ENCODE measurements at regions not wholly inside any gene's neighbourhood (a gene's known extent, or its start where the extent isn't known, plus 50 kb on each side); places are given as distances from the start of the nearest gene placed in this dataset.

DNA sequence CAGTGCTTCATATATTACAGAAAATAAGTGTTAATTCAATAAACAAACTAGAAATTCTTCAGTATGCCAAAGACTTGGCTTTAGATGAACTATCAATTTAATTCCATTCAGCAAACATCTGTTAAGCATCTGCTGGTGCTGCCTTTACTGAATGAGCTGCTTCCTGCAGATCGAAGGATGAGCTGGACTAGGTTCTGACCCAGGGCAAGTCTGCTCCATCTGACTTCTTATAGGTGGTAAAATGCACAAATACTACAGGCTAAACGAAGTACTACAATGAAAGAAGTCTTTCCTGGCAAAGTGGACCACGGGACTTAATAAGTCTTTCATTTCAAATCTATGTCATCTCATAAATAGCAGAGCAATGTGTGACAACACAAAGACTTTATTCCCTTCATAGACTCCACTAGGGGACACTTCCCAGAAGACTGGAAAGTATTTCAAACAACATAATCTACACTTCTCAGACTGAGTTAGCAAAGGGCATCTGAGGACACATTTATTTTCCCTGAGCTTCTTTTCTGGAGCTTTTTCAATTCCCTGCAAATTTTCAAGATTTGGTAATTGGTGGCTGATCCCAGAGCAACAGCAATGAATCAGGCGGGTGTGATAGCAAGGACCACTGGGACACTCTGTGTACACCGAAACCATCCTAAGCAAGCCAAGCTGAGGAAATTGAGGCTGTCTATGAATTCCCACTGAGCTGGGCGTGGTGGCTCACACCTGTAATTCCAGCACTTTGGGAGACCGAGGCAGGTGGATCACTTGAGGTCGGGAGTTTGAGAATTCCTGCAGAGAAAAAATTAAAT lies 108.9 kb upstream of the FRMD4A start:
- TF ChIP-seq, protein P1, sequence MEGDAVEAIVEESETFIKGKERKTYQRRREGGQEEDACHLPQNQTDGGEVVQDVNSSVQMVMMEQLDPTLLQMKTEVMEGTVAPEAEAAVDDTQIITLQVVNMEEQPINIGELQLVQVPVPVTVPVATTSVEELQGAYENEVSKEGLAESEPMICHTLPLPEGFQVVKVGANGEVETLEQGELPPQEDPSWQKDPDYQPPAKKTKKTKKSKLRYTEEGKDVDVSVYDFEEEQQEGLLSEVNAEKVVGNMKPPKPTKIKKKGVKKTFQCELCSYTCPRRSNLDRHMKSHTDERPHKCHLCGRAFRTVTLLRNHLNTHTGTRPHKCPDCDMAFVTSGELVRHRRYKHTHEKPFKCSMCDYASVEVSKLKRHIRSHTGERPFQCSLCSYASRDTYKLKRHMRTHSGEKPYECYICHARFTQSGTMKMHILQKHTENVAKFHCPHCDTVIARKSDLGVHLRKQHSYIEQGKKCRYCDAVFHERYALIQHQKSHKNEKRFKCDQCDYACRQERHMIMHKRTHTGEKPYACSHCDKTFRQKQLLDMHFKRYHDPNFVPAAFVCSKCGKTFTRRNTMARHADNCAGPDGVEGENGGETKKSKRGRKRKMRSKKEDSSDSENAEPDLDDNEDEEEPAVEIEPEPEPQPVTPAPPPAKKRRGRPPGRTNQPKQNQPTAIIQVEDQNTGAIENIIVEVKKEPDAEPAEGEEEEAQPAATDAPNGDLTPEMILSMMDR (IDR thresholded peaks at IDR 0.05), result no peak
- ATAC-seq, result no peak
- no peaks in the 10 kb centered on the region for H3K27me3 ChIP-seq (ENCODE audit: insufficient read depth in 3 of 3, low read length in 2 of 3)
- no peaks in the 10 kb centered on the region for H3K36me3 ChIP-seq (ENCODE audit: insufficient read depth in 1 of 2, low read depth in 1 of 2)
- H3K4me3 ChIP-seq, result no peak overlapping the region
- no peak for DNase-seq
- WGBS, 3 donors, result 38 to 54% (median 38%) methylated on average over 8 of the region's 8 CpGs
- H3K27ac ChIP-seq, result no peak overlapping the region
- H3K4me1 ChIP-seq, result no peaks in the 10 kb centered on the region
- intact Hi-C loops (cut with DNase I), result no loop called here
- H3K9me3 ChIP-seq, result no peaks in the 10 kb centered on the region

DNA sequence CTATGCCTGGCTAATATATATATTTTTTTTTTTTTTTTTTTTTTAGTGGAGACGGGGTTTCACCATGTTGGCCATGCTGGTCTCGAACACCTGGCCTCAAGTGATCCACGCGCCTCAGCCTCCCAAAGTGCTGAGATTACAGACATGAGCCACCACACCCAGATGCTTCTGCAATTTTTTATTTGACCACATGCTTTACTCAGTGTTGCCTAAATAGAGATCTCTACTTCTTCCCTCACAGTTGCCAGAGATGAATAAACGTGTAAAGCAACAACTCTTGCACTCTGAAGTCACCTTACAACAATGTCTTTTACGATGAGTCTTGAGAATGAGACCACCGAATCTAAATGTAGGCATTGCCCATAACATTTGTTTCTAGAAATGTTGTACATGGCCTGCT lies 107.9 kb upstream of the FRMD4A start:
- intact Hi-C loops (cut with DNase I), result no loop called here
- Histone ChIP-seq H3K4me3 (no peak overlapping the region), H3K27ac (no peak overlapping the region), H3K27me3 (ENCODE audit: insufficient read depth in 3 of 3, low read length in 2 of 3) (no peaks in the 10 kb centered on the region), H3K4me1 (no peaks in the 10 kb centered on the region), H3K36me3 (ENCODE audit: insufficient read depth in 1 of 2, low read depth in 1 of 2) (no peaks in the 10 kb centered on the region), H3K9me3 (no peaks in the 10 kb centered on the region)
- TF ChIP-seq, protein P1 (IDR thresholded peaks at IDR 0.05), result no peak
- 67 to 76% (median 69%) methylated on average over 7 of the region's 7 CpGs for WGBS, 3 donors
- DNase-seq (no peak), ATAC-seq (no peak)

DNA sequence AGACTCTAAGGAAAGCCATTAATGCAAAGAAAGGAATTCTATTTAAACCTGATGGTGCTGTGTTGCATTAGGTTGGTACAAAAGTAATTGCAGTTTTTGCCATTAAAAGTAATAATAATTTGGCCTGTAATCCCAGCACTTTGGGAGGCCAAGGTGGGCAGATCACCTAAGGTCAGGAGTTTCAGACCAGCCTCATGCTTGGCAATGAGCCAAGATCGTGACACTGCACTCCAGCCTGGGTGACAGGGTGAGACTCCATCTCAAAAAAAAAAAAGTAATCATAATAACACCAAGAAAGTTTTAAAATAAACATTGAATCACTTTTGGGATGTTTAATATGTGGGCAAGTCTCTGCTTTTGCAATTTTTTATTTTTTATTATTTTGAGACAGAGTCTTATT lies 107.3 kb upstream of the FRMD4A start:
- H3K27me3 ChIP-seq (ENCODE audit: insufficient read depth in 3 of 3, low read length in 2 of 3), result no peaks in the 10 kb centered on the region

DNA sequence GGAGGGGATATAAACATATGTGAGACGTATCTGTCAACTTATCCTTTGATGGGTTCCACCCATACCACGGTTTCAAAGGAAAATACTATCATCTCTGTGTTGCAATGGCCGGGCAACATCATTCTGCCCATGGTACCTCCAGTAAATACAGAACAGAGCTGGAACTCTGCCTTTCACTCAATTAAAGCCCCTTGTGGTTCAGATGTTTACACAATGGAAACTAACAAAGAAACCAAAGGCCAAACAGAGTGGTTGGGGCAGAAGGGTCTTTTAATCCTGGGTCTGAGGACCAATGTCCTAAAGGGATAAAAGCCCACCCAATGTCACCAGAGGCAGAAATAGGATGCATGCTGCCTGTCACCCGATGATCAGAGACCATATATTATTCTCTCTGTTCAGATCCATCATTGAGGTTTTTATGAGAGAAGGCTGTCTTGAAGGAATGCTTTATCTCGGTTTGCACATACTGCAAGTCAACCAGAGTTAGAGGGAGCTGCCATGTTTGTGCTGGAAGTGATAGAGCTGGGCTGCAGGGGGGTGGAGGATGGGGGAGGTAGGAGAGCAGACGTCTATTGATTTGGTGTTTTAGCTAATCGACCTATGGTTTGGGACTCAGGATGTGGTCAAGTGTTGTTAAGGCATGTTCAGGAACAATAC lies 105.4 kb upstream of the FRMD4A start:
- ATAC-seq (no peak), DNase-seq (no peak)
- no peaks in the 10 kb centered on the region for H3K27me3 ChIP-seq (ENCODE audit: insufficient read depth in 3 of 3, low read length in 2 of 3)
- no peaks in the 10 kb centered on the region for H3K36me3 ChIP-seq (ENCODE audit: insufficient read depth in 1 of 2, low read depth in 1 of 2)
- WGBS, 3 donors, result 88 to 90% (median 90%) methylated on average over 7 of the region's 7 CpGs
- H3K4me1 ChIP-seq, result no peaks in the 10 kb centered on the region
- H3K4me3 ChIP-seq, result no peak overlapping the region
- no peaks in the 10 kb centered on the region for H3K9me3 ChIP-seq
- intact Hi-C loops (cut with DNase I), result no loop called here
- H3K27ac ChIP-seq, result no peak overlapping the region
- TF ChIP-seq, protein P1 (IDR thresholded peaks at IDR 0.05), result no peak

More for the DNA sequence above, 107.3 kb upstream of the FRMD4A start:
- ATAC-seq (no peak), DNase-seq (no peak)
- intact Hi-C loops (cut with DNase I), result no loop called here
- H3K36me3 ChIP-seq (ENCODE audit: insufficient read depth in 1 of 2, low read depth in 1 of 2), result no peaks in the 10 kb centered on the region
- no peak overlapping the region for H3K4me3 ChIP-seq
- no peaks in the 10 kb centered on the region for H3K9me3 ChIP-seq
- H3K27ac ChIP-seq, result no peak overlapping the region
- TF ChIP-seq, protein P1 (IDR thresholded peaks at IDR 0.05), result no peak
- 10 to 38% (median 10%) methylated on average over 1 of the region's 1 CpG for WGBS, 3 donors
- H3K4me1 ChIP-seq, result no peaks in the 10 kb centered on the region

Measured in psoas muscle (tissue), 7 donors.